RWPE1 (cell line): ENCODE measurements at regions not wholly inside any gene's neighbourhood (a gene's known extent, or its start where the extent isn't known, plus 50 kb on each side); places are given as distances from the start of the nearest gene placed in this dataset.
A peak's percentile ranks its signal among the peaks of the same experiment; 100 is the strongest.

Source experiments
- CTCF ChIA-PET: fragments of 350-600 bp; sonication (Branson Sonifier 250); formaldehyde crosslinking; extraction: SDS; loops from one replicate; lab custom pipeline; 2021; lab: Yijun Ruan, JAX
- POLR2A ChIA-PET: fragments of 400-600 bp; formaldehyde crosslinking; extraction: SDS; loops from one replicate; lab custom pipeline; 2020; ENCODE audit warnings: antibody characterized with exemption; ENCODE audit not compliant: low non-redundant PET; lab: Yijun Ruan, JAX
- DNase-seq: peaks from one replicate; pipeline ENCODE4 v3.0.0; 2012; ENCODE audit warnings: low spot score
- H3K27ac ChIP-seq: fragments of 450-650 bp; 2 replicates; pipeline ENCODE4 v1.5.1; 2017
- TF ChIP-seq, protein P1 (sequence below): fragments of 450-650 bp; conservative IDR thresholded peaks from 2 replicates; pipeline ENCODE4 v1.5.1; 2017; ENCODE audit warnings: low read depth, mild to moderate bottlenecking

DNA sequence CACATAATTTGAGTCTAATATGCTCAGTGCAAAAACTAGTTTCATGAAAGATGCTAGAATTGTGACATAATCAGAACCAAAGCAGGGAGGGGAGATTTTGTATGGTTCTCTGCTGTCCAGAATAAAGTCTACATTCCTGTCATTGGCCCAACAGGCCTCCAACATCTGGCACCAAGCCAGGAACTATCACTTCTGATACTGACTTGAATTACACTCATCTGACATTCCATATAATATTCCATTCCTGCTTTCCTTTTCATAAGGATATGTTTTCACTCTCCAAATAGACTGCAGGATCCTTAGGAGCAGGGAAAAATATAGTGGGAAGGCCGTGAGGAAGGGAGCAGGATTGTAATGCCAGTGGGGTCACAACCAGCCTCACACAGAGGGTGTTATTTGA lies 84.6 kb upstream of the BTN3A2 start:
- no peak overlapping the region for H3K27ac ChIP-seq
- no peak for DNase-seq
- POLR2A ChIA-PET = no interaction called here
- CTCF ChIA-PET = no interaction called here
- TF ChIP-seq, protein P1, sequence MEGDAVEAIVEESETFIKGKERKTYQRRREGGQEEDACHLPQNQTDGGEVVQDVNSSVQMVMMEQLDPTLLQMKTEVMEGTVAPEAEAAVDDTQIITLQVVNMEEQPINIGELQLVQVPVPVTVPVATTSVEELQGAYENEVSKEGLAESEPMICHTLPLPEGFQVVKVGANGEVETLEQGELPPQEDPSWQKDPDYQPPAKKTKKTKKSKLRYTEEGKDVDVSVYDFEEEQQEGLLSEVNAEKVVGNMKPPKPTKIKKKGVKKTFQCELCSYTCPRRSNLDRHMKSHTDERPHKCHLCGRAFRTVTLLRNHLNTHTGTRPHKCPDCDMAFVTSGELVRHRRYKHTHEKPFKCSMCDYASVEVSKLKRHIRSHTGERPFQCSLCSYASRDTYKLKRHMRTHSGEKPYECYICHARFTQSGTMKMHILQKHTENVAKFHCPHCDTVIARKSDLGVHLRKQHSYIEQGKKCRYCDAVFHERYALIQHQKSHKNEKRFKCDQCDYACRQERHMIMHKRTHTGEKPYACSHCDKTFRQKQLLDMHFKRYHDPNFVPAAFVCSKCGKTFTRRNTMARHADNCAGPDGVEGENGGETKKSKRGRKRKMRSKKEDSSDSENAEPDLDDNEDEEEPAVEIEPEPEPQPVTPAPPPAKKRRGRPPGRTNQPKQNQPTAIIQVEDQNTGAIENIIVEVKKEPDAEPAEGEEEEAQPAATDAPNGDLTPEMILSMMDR = no peak

GRCh38 chr6:26284537-26285142 lies 80.4 kb upstream of the BTN3A2 start:
- peak overlapping the region; percentile 94 for H3K27ac ChIP-seq
- TF ChIP-seq, protein P1 = no peak
- DNase-seq = no peak
- CTCF ChIA-PET = interaction anchor here (0.5 kb wide), 1 partner anchor 30 kb away, joined by 3 read pairs; no protein-coding TSS in a partner anchor
- POLR2A ChIA-PET = interaction anchor here (0.6 to 2.0 kb wide), 8 partner anchors 11 to 881 kb away, joined by 3 to 11 read pairs (median 5); a partner anchor contains a TSS

DNA sequence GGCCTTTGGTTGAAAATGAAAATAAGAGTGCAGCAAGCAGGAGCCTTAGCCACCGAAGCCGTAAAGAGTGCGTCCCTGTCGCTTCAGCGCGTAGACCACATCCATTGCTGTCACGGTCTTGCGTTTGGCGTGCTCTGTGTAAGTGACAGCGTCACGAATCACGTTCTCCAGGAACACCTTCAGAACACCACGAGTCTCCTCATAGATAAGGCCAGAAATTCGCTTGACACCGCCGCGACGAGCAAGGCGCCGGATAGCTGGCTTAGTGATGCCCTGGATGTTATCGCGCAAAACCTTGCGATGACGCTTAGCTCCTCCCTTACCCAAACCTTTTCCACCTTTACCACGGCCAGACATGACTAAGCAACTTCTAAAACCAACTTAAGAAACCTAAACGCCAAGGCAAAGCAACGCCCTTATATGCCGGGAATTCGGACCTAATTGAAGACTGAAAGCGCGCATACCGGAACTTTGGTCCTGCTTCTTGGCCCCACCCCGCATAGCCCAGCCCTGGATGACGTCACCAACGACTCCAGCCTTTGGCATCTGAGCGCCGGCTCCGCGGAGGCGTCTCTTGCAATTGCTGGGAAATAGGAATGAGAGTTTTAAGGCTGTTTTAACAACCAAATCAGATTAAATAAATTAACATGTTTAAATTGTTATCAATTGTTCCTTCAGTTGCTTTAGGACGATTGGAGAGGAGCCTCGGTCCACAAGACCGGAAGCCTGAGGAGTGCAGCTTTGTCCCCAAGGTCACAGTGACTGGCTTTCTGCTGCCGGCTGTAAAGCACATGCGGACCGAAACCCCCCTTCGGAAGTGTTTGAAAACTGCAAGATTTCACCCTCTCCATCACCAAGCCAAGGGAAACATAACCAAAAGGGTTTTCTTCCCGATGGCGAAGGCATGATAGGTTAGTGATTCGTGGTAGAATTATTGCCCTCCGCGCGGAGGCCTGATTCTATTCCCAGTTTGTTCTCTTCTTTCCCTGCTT lies 79.6 kb upstream of the BTN3A2 start:
- DNase-seq = peak; percentile 96
- CTCF ChIA-PET = no interaction called here
- POLR2A ChIA-PET = interaction anchor here (0.6 to 2.0 kb wide), 7 partner anchors 11 to 847 kb away, joined by 3 to 11 read pairs (median 5); a partner anchor contains a TSS
- TF ChIP-seq, protein P1 = no peak
- peak overlapping the region; percentile 94 for H3K27ac ChIP-seq

DNA sequence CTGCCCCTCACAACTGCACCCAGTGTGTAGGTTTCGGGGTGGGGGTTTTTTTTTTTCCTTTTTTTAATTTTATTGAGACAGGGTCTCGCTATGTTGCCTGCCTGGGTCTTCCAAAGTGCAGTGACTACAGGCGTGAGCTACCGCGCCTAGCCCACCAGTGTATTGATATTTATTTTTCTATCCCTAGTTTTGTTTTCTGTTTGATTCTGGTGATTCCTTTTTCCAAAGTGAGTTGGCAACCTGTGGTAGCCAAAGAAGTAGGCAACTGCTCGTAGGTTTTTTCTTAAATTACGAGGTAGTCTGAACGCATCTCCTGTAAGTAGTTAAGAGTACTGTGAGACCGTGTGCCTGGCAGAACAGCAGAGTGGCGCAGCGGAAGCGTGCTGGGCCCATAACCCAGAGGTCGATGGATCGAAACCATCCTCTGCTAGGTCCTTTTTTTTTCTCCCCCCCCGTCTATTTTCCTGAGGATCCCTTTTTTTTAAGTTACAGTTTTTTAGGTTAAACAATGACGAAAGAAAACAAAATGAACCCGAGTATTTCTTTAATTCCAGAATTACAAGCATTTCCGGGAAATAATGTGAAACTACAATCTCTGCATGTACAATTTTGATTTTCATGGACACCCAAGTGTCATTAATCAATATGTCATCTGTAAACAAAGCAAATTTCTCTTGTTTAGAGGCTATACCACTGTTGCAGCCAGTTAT lies 78.7 kb upstream of the BTN3A2 start:
- CTCF ChIA-PET = no interaction called here
- no peak for DNase-seq
- POLR2A ChIA-PET = no interaction called here
- TF ChIP-seq, protein P1 = no peak
- H3K27ac ChIP-seq = peak overlapping the region; percentile 94

- CTCF ChIA-PET = no interaction called here
- POLR2A ChIA-PET = no interaction called here
- TF ChIP-seq, protein P1 = no peak
- no peak overlapping the region for H3K27ac ChIP-seq
- DNase-seq = no peak
Measured at GRCh38 chr6:26288155-26288554, 76.8 kb upstream of the BTN3A2 start.

DNA sequence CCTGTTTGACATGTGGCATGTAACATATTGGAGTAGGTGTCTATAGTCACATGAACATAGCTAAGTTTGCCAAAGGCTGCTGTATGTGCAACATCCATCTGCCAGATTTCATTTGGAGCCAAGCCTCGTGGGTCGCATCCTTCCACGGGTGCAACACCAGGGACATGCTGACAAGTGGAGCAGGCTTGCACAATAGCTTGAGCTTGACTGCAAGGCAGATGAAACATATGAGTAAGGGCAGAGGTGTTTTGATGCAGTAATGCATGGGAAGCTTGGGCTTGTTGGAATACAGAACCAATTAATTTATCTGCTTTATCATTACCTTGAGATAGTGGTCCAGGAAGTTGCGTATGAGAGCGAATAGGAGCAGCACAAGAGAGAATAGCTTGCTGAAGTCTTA lies 74.1 kb upstream of the BTN3A2 start:
- POLR2A ChIA-PET = no interaction called here
- TF ChIP-seq, protein P1 = no peak
- CTCF ChIA-PET = no interaction called here

More for the DNA sequence above, 74.1 kb upstream of the BTN3A2 start:
- no peak for DNase-seq
- no peak overlapping the region for H3K27ac ChIP-seq
